ENCODE measurements at regions not wholly inside any gene's neighbourhood (a gene's known extent, or its start where the extent isn't known, plus 50 kb on each side); places are given as distances from the start of the nearest gene placed in this dataset.
"Not testable (repeated sequence)": the region's sequence is repeated elsewhere in the genome, so short reads cannot be mapped to it uniquely, and the experiment has no call there.

- no peak overlapping the region for H2AFZ ChIP-seq
- H3K9ac ChIP-seq: no peak overlapping the region
- no peaks in the 10 kb centered on the region for H3K79me2 ChIP-seq
- H3K4me3 ChIP-seq (ENCODE audit: low read depth, low read length): no peak overlapping the region
- no peak overlapping the region for H3K27ac ChIP-seq
- no peaks in the 10 kb centered on the region for H3K9me3 ChIP-seq (ENCODE audit: control insufficient read depth, low read length)
- H3K36me3 ChIP-seq (ENCODE audit: control insufficient read depth, insufficient read depth, low read length): no peaks in the 10 kb centered on the region
- no peaks in the 10 kb centered on the region for H3K4me1 ChIP-seq
- TF ChIP-seq CTCF (IDR thresholded peaks at IDR 0.05): no peak
- no peaks in the 10 kb centered on the region for H3K27me3 ChIP-seq (ENCODE audit: control insufficient read depth, insufficient read depth, low read length)
- no peak overlapping the region for H3K4me2 ChIP-seq (ENCODE audit: low read length)
These were observed 697.5 kb upstream of the PCDH20 start for GRCh38 chr13:62113179-62113578.

- no peak overlapping the region for H3K4me2 ChIP-seq (ENCODE audit: low read length)
- H3K9me3 ChIP-seq (ENCODE audit: control insufficient read depth, low read length): no peaks in the 10 kb centered on the region
- no peaks in the 10 kb centered on the region for H3K79me2 ChIP-seq
- no peak overlapping the region for H3K9ac ChIP-seq
- no peak for TF ChIP-seq CTCF (IDR thresholded peaks at IDR 0.05)
- H3K27ac ChIP-seq: no peak overlapping the region
- H3K4me3 ChIP-seq (ENCODE audit: low read depth, low read length): no peak overlapping the region
- no peaks in the 10 kb centered on the region for H3K27me3 ChIP-seq (ENCODE audit: control insufficient read depth, insufficient read depth, low read length)
- H3K4me1 ChIP-seq: no peaks in the 10 kb centered on the region
- no peaks in the 10 kb centered on the region for H3K36me3 ChIP-seq (ENCODE audit: control insufficient read depth, insufficient read depth, low read length)
- H2AFZ ChIP-seq: no peak overlapping the region
These were observed 694.4 kb upstream of the PCDH20 start for GRCh38 chr13:62110079-62110478.

- H3K4me2 ChIP-seq (ENCODE audit: low read length); H3K9me3 ChIP-seq (ENCODE audit: control insufficient read depth, low read length); H3K4me3 ChIP-seq (ENCODE audit: low read depth, low read length); H3K36me3 ChIP-seq (ENCODE audit: control insufficient read depth, insufficient read depth, low read length); H3K27me3 ChIP-seq (ENCODE audit: control insufficient read depth, insufficient read depth, low read length); H2AFZ ChIP-seq; H3K9ac ChIP-seq; H3K4me1 ChIP-seq; H3K27ac ChIP-seq; H3K79me2 ChIP-seq: not testable (repeated sequence)
These were observed 688.5 kb upstream of the PCDH20 start for GRCh38 chr13:62104136-62104535.

- H3K9ac ChIP-seq: no peak overlapping the region
- H3K36me3 ChIP-seq (ENCODE audit: control insufficient read depth, insufficient read depth, low read length): no peaks in the 10 kb centered on the region
- no peak overlapping the region for H2AFZ ChIP-seq
- H3K4me2 ChIP-seq (ENCODE audit: low read length): no peak overlapping the region
- H3K4me3 ChIP-seq (ENCODE audit: low read depth, low read length): no peak overlapping the region
- H3K4me1 ChIP-seq: no peaks in the 10 kb centered on the region
- H3K27me3 ChIP-seq (ENCODE audit: control insufficient read depth, insufficient read depth, low read length): no peaks in the 10 kb centered on the region
- no peaks in the 10 kb centered on the region for H3K79me2 ChIP-seq
- H3K9me3 ChIP-seq (ENCODE audit: control insufficient read depth, low read length): no peaks in the 10 kb centered on the region
- H3K27ac ChIP-seq: no peak overlapping the region
- TF ChIP-seq CTCF (IDR thresholded peaks at IDR 0.05): no peak
These were observed 681.0 kb upstream of the PCDH20 start for GRCh38 chr13:62096652-62097051.

GRCh38 chr13:62094932-62095331 lies 679.3 kb upstream of the PCDH20 start:
- H3K4me1 ChIP-seq: no peaks in the 10 kb centered on the region
- H3K4me2 ChIP-seq (ENCODE audit: low read length): no peak overlapping the region
- no peaks in the 10 kb centered on the region for H3K27me3 ChIP-seq (ENCODE audit: control insufficient read depth, insufficient read depth, low read length)
- no peak overlapping the region for H2AFZ ChIP-seq
- no peak overlapping the region for H3K9ac ChIP-seq
- H3K36me3 ChIP-seq (ENCODE audit: control insufficient read depth, insufficient read depth, low read length): no peaks in the 10 kb centered on the region
- no peak overlapping the region for H3K4me3 ChIP-seq (ENCODE audit: low read depth, low read length)
- TF ChIP-seq CTCF (IDR thresholded peaks at IDR 0.05): no peak
- no peaks in the 10 kb centered on the region for H3K9me3 ChIP-seq (ENCODE audit: control insufficient read depth, low read length)
- H3K27ac ChIP-seq: no peak overlapping the region
- no peaks in the 10 kb centered on the region for H3K79me2 ChIP-seq

Data from parathyroid adenoma (tissue), 2 donors.